SKM-1 (cell line): ENCODE measurements at regions not wholly inside any gene's neighbourhood (a gene's known extent, or its start where the extent isn't known, plus 50 kb on each side); places are given as distances from the start of the nearest gene placed in this dataset.
"Not testable (repeated sequence)": the region's sequence is repeated elsewhere in the genome, so short reads cannot be mapped to it uniquely, and the experiment has no call there.

Experiments used
- DNase-seq: peaks from one replicate; lab custom pipeline; 2025; ENCODE audit not compliant: unreplicated experiment; lab: John Stamatoyannopoulos, UW

- no peak for DNase-seq
Measured at GRCh38 chr5:152456815-152457443, 51.9 kb upstream of the NMUR2 start.

GRCh38 chr5:152462021-152462721 lies 57.1 kb upstream of the NMUR2 start:
- no peak for DNase-seq

GRCh38 chr5:152464048-152464447 lies 59.0 kb upstream of the NMUR2 start:
- DNase-seq: no peak

- DNase-seq: no peak
Measured at GRCh38 chr5:152465140-152465539, 60.1 kb upstream of the NMUR2 start.

- no peak for DNase-seq
Measured at GRCh38 chr5:152466085-152466745, 61.1 kb upstream of the NMUR2 start.

GRCh38 chr5:152470167-152470566 lies 65.1 kb upstream of the NMUR2 start:
- no peak for DNase-seq

GRCh38 chr5:152472083-152472482 lies 67.0 kb upstream of the NMUR2 start:
- no peak for DNase-seq

- no peak for DNase-seq
Measured at GRCh38 chr5:152474961-152475360, 69.9 kb upstream of the NMUR2 start.

- DNase-seq: no peak
Measured at GRCh38 chr5:152477536-152477935, 72.5 kb upstream of the NMUR2 start.

GRCh38 chr5:152479866-152480265 lies 74.8 kb upstream of the NMUR2 start:
- not testable (repeated sequence) for DNase-seq

- not testable (repeated sequence) for DNase-seq
Measured at GRCh38 chr5:152480677-152481076, 75.6 kb upstream of the NMUR2 start.

GRCh38 chr5:152487130-152487529 lies 82.1 kb upstream of the NMUR2 start:
- no peak for DNase-seq

- peak; percentile 5 for DNase-seq
Measured at GRCh38 chr5:152488869-152489268, 83.8 kb upstream of the NMUR2 start.

GRCh38 chr5:152499814-152500535 lies 94.9 kb upstream of the NMUR2 start:
- DNase-seq: no peak

GRCh38 chr5:152501294-152501693 lies 96.2 kb upstream of the NMUR2 start:
- no peak for DNase-seq

GRCh38 chr5:152503206-152503605 lies 98.1 kb upstream of the NMUR2 start:
- DNase-seq: no peak

- DNase-seq: peak; percentile 20
Measured at GRCh38 chr5:152505442-152506042, 100.5 kb upstream of the NMUR2 start.

GRCh38 chr5:152511120-152511519 lies 106.0 kb upstream of the NMUR2 start:
- no peak for DNase-seq

GRCh38 chr5:152511531-152512132 lies 106.6 kb upstream of the NMUR2 start:
- DNase-seq: no peak

- DNase-seq: peak; percentile 5
Measured at GRCh38 chr5:152514827-152515397, 109.8 kb upstream of the NMUR2 start.
